ENCODE measurements at regions not wholly inside any gene's neighbourhood (a gene's known extent, or its start where the extent isn't known, plus 50 kb on each side); places are given as distances from the start of the nearest gene placed in this dataset.

GRCh38 chr3:59271971-59272370 is 222.1 kb upstream of the CFAP20DC start:
- no peak for TF ChIP-seq POLR2A (IDR thresholded peaks at IDR 0.05)
- TF ChIP-seq CTCF (IDR thresholded peaks at IDR 0.05), result no peak
- TF ChIP-seq POLR2AphosphoS5 (IDR thresholded peaks at IDR 0.05), result no peak
- TF ChIP-seq EP300 (IDR thresholded peaks at IDR 0.05), result no peak
- Histone ChIP-seq H3K9me3 (no peaks in the 10 kb centered on the region), H3K27ac (no peak overlapping the region), H3K27me3 (no peaks in the 10 kb centered on the region), H3K36me3 (no peaks in the 10 kb centered on the region), H3K4me3 (no peak overlapping the region), H3K4me1 (no peaks in the 10 kb centered on the region)
- DNase-seq (ENCODE audit: low spot score in 2 of 2), result no peak
- WGBS, result 82% methylated on average over 2 of the region's 2 CpGs

- H3K36me3 ChIP-seq, result no peaks in the 10 kb centered on the region
- no peak overlapping the region for H3K27ac ChIP-seq
- no peak overlapping the region for H3K4me3 ChIP-seq
- H3K27me3 ChIP-seq, result no peaks in the 10 kb centered on the region
- 70% methylated on average over 4 of the region's 4 CpGs for whole genome bisulfite sequencing
- H3K4me1 ChIP-seq, result no peaks in the 10 kb centered on the region
- TF ChIP-seq EP300 (IDR thresholded peaks at IDR 0.05) (no peak), POLR2A (IDR thresholded peaks at IDR 0.05) (no peak), CTCF (IDR thresholded peaks at IDR 0.05) (no peak), POLR2AphosphoS5 (IDR thresholded peaks at IDR 0.05) (no peak)
- no peak for DNase-seq (ENCODE audit: low spot score in 2 of 2)
- H3K9me3 ChIP-seq, result no peaks in the 10 kb centered on the region
Measured at GRCh38 chr3:59270921-59271320, 221.1 kb upstream of the CFAP20DC start.

- 82% methylated on average over 2 of the region's 2 CpGs for WGBS
- TF ChIP-seq POLR2A (IDR thresholded peaks at IDR 0.05) (no peak), CTCF (IDR thresholded peaks at IDR 0.05) (no peak)
- Histone ChIP-seq H3K27ac (no peak overlapping the region), H3K9me3 (no peaks in the 10 kb centered on the region), H3K36me3 (no peaks in the 10 kb centered on the region), H3K4me3 (no peak overlapping the region), H3K27me3 (no peaks in the 10 kb centered on the region), H3K4me1 (no peaks in the 10 kb centered on the region)
- no peak for DNase-seq (ENCODE audit: low spot score in 2 of 2)
Measured at GRCh38 chr3:59270209-59270608, 220.4 kb upstream of the CFAP20DC start.

GRCh38 chr3:59268170-59268569 is 218.3 kb upstream of the CFAP20DC start:
- H3K4me1 ChIP-seq, result no peaks in the 10 kb centered on the region
- no peak for TF ChIP-seq POLR2AphosphoS5 (IDR thresholded peaks at IDR 0.05)
- no peak for TF ChIP-seq CTCF (IDR thresholded peaks at IDR 0.05)
- TF ChIP-seq EP300 (IDR thresholded peaks at IDR 0.05), result no peak
- no peak for TF ChIP-seq POLR2A (IDR thresholded peaks at IDR 0.05)
- H3K27me3 ChIP-seq, result no peaks in the 10 kb centered on the region
- DNase-seq (ENCODE audit: low spot score in 2 of 2), result no peak
- WGBS, result 83% methylated on average over 1 of the region's 1 CpG
- H3K27ac ChIP-seq, result no peak overlapping the region
- no peak overlapping the region for H3K4me3 ChIP-seq
- no peaks in the 10 kb centered on the region for H3K9me3 ChIP-seq
- H3K36me3 ChIP-seq, result no peaks in the 10 kb centered on the region

GRCh38 chr3:59267021-59267420 is 217.2 kb upstream of the CFAP20DC start:
- H3K36me3 ChIP-seq, result no peaks in the 10 kb centered on the region
- H3K9me3 ChIP-seq, result no peaks in the 10 kb centered on the region
- H3K27ac ChIP-seq, result no peak overlapping the region
- H3K4me1 ChIP-seq, result no peaks in the 10 kb centered on the region
- H3K27me3 ChIP-seq, result no peaks in the 10 kb centered on the region
- WGBS, result 91% methylated on average over 2 of the region's 2 CpGs
- TF ChIP-seq POLR2A (IDR thresholded peaks at IDR 0.05) (no peak), CTCF (IDR thresholded peaks at IDR 0.05) (no peak), POLR2AphosphoS5 (IDR thresholded peaks at IDR 0.05) (no peak), EP300 (IDR thresholded peaks at IDR 0.05) (no peak)
- H3K4me3 ChIP-seq, result no peak overlapping the region
- DNase-seq (ENCODE audit: low spot score in 2 of 2), result no peak
